Activated CD4-positive, alpha-beta T cell treated with anti-CD3 and anti-CD28 coated beads for 48 hours (primary cell): ENCODE measurements at regions not wholly inside any gene's neighbourhood (a gene's known extent, or its start where the extent isn't known, plus 50 kb on each side); places are given as distances from the start of the nearest gene placed in this dataset.
"Not testable (repeated sequence)": the region's sequence is repeated elsewhere in the genome, so short reads cannot be mapped to it uniquely, and the experiment has no call there.

Experiments used
- DNase-seq: peaks from one replicate; pipeline ENCODE4 v3.0.0-alpha.2; 2020

- DNase-seq = no peak
These were observed 269.8 kb upstream of the AUTS2 start for GRCh38 chr7:69328516-69328915.

DNA sequence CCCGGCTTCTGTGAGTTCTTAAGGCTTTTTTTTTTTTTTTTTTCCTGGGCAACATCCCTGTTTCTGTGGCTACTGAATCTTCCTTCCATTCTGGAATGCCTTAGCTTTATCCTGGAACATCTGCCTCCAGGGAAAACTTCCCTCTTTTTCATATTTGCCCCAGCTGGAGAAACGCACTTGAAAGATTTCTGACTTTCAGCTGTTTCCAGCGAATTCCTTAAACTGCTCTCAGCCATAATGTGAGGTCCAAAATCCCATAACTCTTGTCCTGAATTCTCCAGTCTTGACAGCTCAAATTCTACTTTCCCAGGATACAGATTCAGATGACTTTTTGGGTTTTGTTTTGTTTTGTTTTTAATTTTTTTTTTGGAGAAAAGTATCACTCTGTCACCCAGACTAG is 263.6 kb upstream of the AUTS2 start:
- DNase-seq = no peak

DNA sequence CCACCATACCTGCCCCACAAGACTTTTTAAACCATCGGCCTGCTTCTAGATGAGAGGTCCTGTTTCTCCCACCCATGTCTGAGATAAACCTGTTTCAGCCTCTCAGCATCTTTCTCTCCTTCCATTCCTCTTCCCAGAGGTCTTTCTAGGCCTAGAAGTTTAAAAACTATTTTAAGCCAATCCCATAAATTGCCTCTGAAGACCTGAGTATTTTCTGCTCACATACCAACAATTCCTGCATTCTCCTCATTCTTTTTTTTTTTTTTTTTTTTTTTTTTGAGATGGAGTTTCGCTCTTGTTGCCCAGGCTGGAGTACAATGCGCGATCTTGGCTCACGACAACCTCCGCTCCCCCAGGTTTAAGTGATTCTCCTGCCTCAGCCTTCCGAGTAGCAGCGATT is 262.9 kb upstream of the AUTS2 start:
- no peak for DNase-seq

- DNase-seq = no peak
These were observed 261.3 kb upstream of the AUTS2 start for GRCh38 chr7:69336976-69337375.

- no peak for DNase-seq
These were observed 260.1 kb upstream of the AUTS2 start for GRCh38 chr7:69338144-69338543.

DNA sequence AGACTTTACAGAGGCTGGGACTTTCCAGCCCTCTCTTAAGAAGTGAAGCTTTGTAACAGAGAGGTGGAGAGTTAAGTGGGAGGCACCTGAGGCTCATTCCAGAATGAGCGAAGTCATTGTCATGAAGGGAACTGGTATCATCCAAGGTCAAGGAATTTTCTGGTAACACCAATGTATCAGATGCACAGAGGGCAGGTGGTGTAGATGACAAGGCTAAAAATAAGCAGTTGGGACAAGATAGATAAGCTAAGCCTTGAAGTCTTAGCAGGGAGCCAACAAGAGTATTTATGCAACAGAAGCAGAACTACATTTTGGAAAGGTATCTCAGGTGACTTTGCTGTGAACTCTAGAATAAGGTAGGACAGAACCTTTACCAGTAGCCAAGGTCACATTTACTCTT is 257.0 kb upstream of the AUTS2 start:
- DNase-seq = no peak

DNA sequence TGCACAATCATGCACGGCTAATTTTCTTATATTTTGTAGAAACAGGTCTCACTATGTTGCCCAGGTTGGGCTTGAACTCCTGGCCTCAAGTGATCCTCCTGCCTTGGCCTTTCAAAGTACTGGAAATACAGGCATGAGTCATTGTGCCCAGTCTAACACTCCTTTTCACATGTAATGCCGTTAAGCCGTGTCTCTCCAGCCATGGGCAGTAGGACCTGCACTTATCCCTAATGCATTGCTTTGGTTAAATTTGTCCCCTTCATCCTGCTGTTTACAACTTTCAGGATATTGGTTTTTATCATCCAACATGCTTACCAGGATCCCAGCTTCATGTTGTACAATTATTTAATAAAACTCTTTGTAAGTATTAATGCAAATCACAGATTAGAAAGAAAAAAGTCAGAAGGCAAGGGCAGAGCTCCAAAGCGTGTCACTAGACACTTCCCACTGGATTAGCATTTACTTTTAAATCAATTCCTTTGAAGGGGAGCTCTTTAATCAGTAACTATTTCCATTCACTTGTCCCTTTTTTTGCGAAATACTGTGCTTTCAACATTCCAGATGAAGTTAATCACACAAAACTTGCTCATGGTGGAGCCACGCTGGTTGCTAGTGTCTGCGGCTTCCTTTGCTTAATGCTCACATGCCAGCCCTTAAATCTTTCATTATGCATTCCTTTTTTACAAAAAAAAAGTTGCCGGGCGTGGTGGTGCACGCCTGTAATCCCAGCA is 256.0 kb upstream of the AUTS2 start:
- DNase-seq = no peak

- no peak for DNase-seq
These were observed 249.0 kb upstream of the AUTS2 start for GRCh38 chr7:69349291-69349690.

DNA sequence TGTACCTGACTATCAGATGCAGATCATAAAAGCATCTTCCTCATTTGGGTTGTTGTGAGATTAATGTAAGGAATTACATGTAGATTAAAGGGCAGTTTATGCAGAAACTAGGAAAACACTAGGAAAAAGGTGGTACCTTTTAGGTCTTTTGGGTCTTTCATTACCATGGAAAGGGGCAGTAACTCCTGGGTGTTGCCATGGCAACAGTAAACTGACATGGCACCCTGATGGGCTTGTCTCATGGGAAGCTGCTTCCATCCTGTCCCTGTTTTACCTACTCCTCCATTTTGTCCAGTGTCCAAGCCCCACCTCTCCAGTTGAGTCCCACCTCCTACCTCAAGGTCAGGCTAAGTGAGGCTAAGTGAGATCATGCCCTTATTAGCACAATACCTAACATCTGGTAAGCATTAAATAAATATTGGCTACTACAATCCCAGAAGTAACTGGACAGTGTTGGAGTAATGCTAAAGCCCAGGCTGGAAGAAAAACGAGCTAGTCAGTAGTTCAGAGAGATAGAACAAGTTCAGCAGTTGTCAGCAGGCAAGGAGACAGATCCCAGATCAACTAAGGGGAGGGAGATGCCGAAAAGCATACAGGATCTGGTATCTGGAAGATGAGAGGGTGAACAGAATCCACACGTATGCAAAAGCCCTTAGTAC is 240.0 kb upstream of the AUTS2 start:
- DNase-seq = no peak

DNA sequence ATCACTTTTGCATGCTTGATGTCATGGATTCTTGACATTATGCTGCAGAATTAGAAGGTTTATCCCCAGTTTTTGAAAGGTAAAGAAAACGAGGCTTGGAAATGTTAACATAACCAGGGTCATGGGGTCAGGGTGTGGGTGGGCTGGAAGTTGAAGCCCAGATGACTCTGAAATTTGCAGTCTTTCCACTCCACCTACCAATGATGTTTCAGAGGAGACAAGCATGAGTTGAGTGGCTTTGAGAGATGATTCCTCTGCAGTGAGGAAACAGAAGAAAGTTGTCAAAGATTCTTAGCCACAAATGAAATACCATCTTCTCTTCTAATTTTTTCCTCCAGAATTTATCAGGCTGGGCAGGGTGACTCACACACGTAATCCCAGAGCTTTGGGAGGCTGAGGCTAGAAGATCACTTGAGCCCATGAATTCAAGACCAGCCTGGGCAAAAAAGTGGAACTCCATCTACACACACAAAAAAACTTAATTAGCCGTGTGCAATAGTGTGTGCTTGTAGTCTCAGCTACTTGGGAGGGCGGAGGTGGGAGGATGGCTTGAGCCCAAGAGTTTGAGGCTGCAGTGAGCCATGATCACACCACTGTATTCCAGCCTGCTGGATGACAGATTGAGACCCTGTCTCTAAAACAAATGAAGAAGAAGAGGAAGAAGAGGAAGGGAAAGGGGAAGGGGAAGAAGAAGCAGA is 239.1 kb upstream of the AUTS2 start:
- DNase-seq = no peak

DNA sequence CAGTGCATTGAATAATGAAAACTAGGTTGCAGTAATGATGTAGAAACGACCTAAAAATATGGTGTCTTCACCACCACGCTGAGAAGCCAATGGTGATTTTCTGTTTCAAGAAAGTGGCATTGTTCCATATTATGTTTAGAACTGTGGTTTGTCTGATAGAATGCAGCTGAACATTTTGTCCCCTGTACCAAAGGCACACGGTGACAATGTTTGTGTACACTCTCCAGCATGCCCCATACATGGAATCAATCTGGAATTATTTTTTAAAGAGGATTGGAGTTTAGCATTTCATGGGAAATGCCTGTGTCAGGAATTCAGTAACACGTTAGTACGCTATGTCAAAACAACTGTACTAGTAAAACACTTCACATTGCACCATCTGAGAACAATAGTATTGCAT is 237.4 kb upstream of the AUTS2 start:
- no peak for DNase-seq

DNA sequence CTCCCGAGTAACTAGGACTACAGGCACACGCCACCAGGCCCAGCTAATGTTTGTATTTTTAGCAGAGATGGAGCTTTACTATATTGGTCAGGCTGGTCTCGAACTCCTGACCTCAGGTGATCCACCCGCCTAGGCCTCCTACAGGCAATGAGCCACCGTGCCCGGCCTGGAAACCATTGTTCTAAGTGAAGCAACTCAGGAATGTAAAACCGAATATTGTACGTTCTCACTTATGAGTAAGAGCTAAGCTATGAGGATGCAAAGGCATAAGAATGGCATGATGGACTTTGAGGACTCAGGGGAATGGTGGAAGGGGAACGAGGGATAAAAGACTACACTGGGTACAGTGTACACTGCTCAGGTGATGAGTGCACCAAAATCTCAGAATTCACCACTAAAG is 235.1 kb upstream of the AUTS2 start:
- DNase-seq = no peak

- no peak for DNase-seq
These were observed 233.2 kb upstream of the AUTS2 start for GRCh38 chr7:69364813-69365643.

- no peak for DNase-seq
These were observed 232.6 kb upstream of the AUTS2 start for GRCh38 chr7:69365651-69366192.

DNA sequence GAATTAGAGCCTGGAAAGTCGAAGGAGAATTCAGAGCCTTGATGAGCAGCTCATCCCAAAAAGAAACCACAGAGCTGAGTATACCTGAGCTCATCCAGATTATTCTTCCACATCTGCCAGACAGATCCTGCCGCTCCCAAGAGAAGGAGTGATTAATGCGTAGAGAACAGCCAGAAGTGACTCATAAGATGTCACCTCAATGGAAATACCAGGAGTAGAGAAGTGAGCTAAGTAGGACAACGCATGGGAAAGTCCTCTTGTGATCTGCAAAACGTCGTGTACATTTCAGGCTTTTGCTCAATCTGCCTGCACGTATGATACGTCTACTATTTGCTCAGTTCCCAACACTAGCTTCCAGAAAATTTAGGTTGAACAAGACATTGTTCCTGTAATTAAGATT is 230.5 kb upstream of the AUTS2 start:
- DNase-seq = no peak

DNA sequence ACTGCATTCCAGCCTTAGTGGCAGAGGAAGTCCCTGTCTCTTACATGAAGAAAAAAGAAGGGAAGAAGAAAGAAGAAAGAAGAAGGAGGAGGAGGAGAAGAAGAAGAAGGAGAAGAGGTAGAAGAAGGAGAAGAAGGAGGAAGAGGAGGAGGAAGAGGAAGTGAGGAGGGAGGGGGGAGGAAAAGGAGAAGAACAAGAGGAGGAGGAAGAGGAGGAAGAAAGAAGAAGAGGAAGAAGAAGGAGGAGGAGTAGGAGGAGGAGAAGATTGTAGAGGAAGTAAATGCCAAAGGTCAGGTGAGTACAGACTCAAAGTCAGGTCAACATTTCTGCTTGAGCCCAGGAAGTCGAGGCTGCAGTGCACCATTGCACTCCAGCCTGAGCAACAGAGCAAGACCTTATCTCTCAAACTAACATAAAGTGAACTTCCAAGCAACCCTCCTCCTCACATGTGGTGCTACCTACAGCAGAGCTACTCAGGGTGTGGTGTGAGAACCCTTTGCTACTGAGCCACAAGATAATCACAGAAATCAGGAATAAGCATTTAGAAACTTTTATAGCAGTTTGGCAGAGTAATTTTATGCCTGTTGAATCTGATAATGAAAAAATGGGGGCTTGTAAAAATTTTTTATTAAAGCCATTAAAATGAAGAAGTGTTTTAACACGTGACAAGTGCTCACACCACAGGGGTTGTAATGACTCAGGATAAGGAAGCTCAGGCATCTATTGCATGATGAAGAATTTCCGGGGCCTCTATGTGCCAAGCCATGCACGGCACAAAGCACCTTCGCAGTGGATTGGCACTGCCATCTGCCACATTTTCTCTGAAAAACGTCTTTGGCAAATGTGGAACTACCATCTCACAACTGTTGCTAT is 224.9 kb upstream of the AUTS2 start:
- no peak for DNase-seq

DNA sequence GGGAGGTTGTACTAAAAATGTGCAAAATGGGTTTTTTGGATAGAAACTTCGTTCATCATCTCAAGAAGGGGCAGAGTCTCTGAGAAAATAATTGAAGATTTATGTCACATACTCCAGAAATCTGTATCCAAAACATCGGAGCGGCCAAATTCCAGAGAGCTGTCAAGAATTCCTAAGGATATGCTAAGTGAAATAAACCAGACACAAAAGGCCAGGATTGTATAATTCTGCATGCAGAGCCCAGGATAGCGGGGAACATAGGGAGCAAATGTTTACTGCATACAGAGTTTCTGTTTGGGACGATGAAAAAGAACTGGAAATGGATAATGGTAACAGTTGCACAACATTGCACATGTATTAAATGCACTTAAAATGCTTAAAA is 224.2 kb upstream of the AUTS2 start:
- DNase-seq = no peak

GRCh38 chr7:69377191-69377590 is 221.1 kb upstream of the AUTS2 start:
- DNase-seq = no peak

- no peak for DNase-seq
These were observed 209.7 kb upstream of the AUTS2 start for GRCh38 chr7:69388452-69389137.

GRCh38 chr7:69389216-69389615 is 209.1 kb upstream of the AUTS2 start:
- no peak for DNase-seq

- not testable (repeated sequence) for DNase-seq
These were observed 204.4 kb upstream of the AUTS2 start for GRCh38 chr7:69393912-69394311.
